ENCODE measurements at regions not wholly inside any gene's neighbourhood (a gene's known extent, or its start where the extent isn't known, plus 50 kb on each side); places are given as distances from the start of the nearest gene placed in this dataset.

- ATAC-seq = no peak
- no peaks in the 10 kb centered on the region for H3K9me3 ChIP-seq (ENCODE audit: low read length)
- intact Hi-C loops (cut with micrococcal nuclease) = no loop called here
- H3K4me2 ChIP-seq (ENCODE audit: low read length) = no peak overlapping the region
- H3K36me3 ChIP-seq (ENCODE audit: low read depth, low read length) = no peaks in the 10 kb centered on the region
- no peaks in the 10 kb centered on the region for H3F3A ChIP-seq (ENCODE audit: low read length, unreplicated experiment)
- H3K27me3 ChIP-seq (ENCODE audit: low read length) = peaks cover 12% of the 10 kb centered on the region
- ChIA-PET POLR2A (ENCODE audit: unreplicated experiment) (no interaction called here), CTCF (no interaction called here)
- no peak overlapping the region for H2AFZ ChIP-seq (ENCODE audit: low read length)
- no peaks in the 10 kb centered on the region for H4K20me1 ChIP-seq (ENCODE audit: low read length)
- no peak overlapping the region for H3K9ac ChIP-seq (ENCODE audit: low read length)
- no peak for DNase-seq
- TF ChIP-seq EZH2phosphoT487 (IDR thresholded peaks at IDR 0.05; ENCODE audit: borderline replicate concordance, low read length) = no peak
- no peak for TF ChIP-seq EZH2 (IDR thresholded peaks at IDR 0.05; ENCODE audit: low read length, unreplicated experiment)
- TF ChIP-seq, protein P1, sequence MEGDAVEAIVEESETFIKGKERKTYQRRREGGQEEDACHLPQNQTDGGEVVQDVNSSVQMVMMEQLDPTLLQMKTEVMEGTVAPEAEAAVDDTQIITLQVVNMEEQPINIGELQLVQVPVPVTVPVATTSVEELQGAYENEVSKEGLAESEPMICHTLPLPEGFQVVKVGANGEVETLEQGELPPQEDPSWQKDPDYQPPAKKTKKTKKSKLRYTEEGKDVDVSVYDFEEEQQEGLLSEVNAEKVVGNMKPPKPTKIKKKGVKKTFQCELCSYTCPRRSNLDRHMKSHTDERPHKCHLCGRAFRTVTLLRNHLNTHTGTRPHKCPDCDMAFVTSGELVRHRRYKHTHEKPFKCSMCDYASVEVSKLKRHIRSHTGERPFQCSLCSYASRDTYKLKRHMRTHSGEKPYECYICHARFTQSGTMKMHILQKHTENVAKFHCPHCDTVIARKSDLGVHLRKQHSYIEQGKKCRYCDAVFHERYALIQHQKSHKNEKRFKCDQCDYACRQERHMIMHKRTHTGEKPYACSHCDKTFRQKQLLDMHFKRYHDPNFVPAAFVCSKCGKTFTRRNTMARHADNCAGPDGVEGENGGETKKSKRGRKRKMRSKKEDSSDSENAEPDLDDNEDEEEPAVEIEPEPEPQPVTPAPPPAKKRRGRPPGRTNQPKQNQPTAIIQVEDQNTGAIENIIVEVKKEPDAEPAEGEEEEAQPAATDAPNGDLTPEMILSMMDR (conservative IDR thresholded peaks at IDR 0.05; ENCODE audit: low read depth, low read length) = no peak
- no TSS peak for BruUV-seq (replicated peaks)
- H3K4me1 ChIP-seq (ENCODE audit: insufficient read depth, low read length) = no peaks in the 10 kb centered on the region
- H3K9me2 ChIP-seq (replicated peaks; ENCODE audit: low read length) = no peaks in the 10 kb centered on the region
- no peaks in the 10 kb centered on the region for H3K79me2 ChIP-seq (ENCODE audit: low read length)
- H3K27ac ChIP-seq (ENCODE audit: low read length) = no peak overlapping the region
- H3K4me3 ChIP-seq (ENCODE audit: low read length) = no peak overlapping the region
Measured at GRCh38 chr6:15854378-15854777, 191.6 kb upstream of the DTNBP1 start.

DNA sequence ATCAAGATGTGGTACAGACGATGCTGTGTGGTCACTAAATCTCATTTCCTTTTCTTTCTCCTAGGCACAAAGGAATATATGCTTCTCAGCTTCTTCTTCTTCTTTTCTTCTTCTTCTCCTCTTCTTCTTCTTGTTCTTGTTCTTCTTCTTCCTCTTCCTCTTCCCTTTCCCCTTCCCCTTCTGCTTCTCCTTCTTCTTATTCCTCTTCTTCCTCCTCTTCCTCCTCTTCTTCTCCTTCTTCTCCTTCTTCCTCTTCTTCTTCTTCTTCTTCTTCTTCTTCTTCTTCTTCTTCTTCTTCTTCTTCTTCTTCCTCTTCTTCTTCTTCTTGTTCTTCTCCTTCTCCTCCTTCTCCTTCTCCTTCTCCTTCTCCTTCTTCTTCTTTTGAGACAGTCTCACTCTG lies 190.4 kb upstream of the DTNBP1 start:
- Histone ChIP-seq H3K79me2 (ENCODE audit: low read length) (no peaks in the 10 kb centered on the region), H3K4me3 (ENCODE audit: low read length) (no peak overlapping the region), H3K4me1 (ENCODE audit: insufficient read depth, low read length) (no peaks in the 10 kb centered on the region), H3K27me3 (ENCODE audit: low read length) (0 out of 2 replicates have a peak, but pooled peaks cover 4% of the 10 kb centered on the region), H3F3A (ENCODE audit: low read length, unreplicated experiment) (no peaks in the 10 kb centered on the region), H3K27ac (ENCODE audit: low read length) (no peak overlapping the region), H3K4me2 (ENCODE audit: low read length) (no peak overlapping the region), H4K20me1 (ENCODE audit: low read length) (no peaks in the 10 kb centered on the region), H3K36me3 (ENCODE audit: low read depth, low read length) (no peaks in the 10 kb centered on the region), H3K9me2 (replicated peaks; ENCODE audit: low read length) (no peaks in the 10 kb centered on the region), H3K9me3 (ENCODE audit: low read length) (no peaks in the 10 kb centered on the region), H3K9ac (ENCODE audit: low read length) (no peak overlapping the region), H2AFZ (ENCODE audit: low read length) (no peak overlapping the region)
- TF ChIP-seq EZH2 (IDR thresholded peaks at IDR 0.05; ENCODE audit: low read length, unreplicated experiment) = no peak
- TF ChIP-seq, protein P1 (conservative IDR thresholded peaks at IDR 0.05; ENCODE audit: low read depth, low read length) = no peak
- no peak for TF ChIP-seq EZH2phosphoT487 (IDR thresholded peaks at IDR 0.05; ENCODE audit: borderline replicate concordance, low read length)
- DNase-seq = no peak
- no peak for ATAC-seq
- BruUV-seq (replicated peaks) = no TSS peak
- intact Hi-C loops (cut with micrococcal nuclease) = no loop called here
- CTCF ChIA-PET = no interaction called here
- POLR2A ChIA-PET (ENCODE audit: unreplicated experiment) = no interaction called here

GRCh38 chr6:15852289-15852688 lies 189.5 kb upstream of the DTNBP1 start:
- TF ChIP-seq EZH2phosphoT487 (IDR thresholded peaks at IDR 0.05; ENCODE audit: borderline replicate concordance, low read length) = no peak
- TF ChIP-seq, protein P1 (conservative IDR thresholded peaks at IDR 0.05; ENCODE audit: low read depth, low read length) = no peak
- intact Hi-C loops (cut with micrococcal nuclease) = no loop called here
- BruUV-seq (replicated peaks) = no TSS peak

More at GRCh38 chr6:15852289-15852688, 189.5 kb upstream of the DTNBP1 start:
- no peak overlapping the region for H2AFZ ChIP-seq (ENCODE audit: low read length)
- H3K4me3 ChIP-seq (ENCODE audit: low read length) = no peak overlapping the region
- no peaks in the 10 kb centered on the region for H3K9me2 ChIP-seq (replicated peaks; ENCODE audit: low read length)
- no peak for ATAC-seq
- CTCF ChIA-PET = no interaction called here
- no peaks in the 10 kb centered on the region for H3K36me3 ChIP-seq (ENCODE audit: low read depth, low read length)
- no peaks in the 10 kb centered on the region for H3K27me3 ChIP-seq (ENCODE audit: low read length)
- no peaks in the 10 kb centered on the region for H3K9me3 ChIP-seq (ENCODE audit: low read length)
- H3K4me1 ChIP-seq (ENCODE audit: insufficient read depth, low read length) = no peaks in the 10 kb centered on the region
- POLR2A ChIA-PET (ENCODE audit: unreplicated experiment) = no interaction called here
- no peaks in the 10 kb centered on the region for H3F3A ChIP-seq (ENCODE audit: low read length, unreplicated experiment)
- H4K20me1 ChIP-seq (ENCODE audit: low read length) = no peaks in the 10 kb centered on the region
- no peaks in the 10 kb centered on the region for H3K79me2 ChIP-seq (ENCODE audit: low read length)
- DNase-seq = no peak
- no peak overlapping the region for H3K27ac ChIP-seq (ENCODE audit: low read length)
- no peak overlapping the region for H3K9ac ChIP-seq (ENCODE audit: low read length)
- no peak overlapping the region for H3K4me2 ChIP-seq (ENCODE audit: low read length)
